Fibroblast of skin of back (primary cell): ENCODE measurements at regions not wholly inside any gene's neighbourhood (a gene's known extent, or its start where the extent isn't known, plus 50 kb on each side); places are given as distances from the start of the nearest gene placed in this dataset.

Experiments
- DNase-seq: peaks from one replicate; pipeline ENCODE4 v3.0.0-alpha.2; 2013

DNA sequence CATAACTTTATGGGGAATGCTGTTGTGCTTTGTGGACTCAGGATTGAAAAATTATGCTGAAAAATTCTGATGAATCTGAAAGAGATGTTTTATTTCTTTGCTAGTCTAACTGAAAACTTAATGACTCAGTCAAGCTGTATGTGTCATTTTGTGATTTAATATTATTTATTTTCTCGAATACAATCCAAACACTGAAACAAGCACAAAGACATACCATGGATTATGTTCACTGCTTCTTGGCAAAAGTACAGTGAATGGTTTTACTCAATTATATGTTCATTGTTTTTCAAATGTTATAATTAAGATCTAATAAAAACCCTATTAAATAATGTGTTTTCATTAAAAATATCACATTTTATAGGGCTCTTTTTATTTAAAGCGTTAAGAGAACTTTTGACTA lies 330.6 kb upstream of the EPHA7 start:
- DNase-seq: peak; percentile 0

DNA sequence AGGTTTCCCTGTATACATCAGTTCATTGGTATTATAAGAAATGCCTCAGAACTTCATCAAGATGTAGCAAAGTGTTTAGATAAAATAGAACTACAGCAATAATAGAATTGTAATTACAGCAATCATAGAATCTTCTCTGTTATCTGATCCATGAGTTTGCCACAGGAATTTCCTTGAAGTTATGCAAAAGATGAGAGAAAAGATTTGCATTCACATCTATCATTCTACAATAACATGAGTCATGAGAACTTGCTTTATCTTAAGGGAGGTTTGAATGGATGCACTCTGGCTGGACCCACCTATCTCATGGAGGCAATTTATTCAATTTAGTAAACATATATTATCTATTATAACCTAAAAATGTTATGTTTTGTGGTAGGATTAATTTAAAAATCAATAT lies 329.8 kb upstream of the EPHA7 start:
- peak; percentile 7 for DNase-seq

DNA sequence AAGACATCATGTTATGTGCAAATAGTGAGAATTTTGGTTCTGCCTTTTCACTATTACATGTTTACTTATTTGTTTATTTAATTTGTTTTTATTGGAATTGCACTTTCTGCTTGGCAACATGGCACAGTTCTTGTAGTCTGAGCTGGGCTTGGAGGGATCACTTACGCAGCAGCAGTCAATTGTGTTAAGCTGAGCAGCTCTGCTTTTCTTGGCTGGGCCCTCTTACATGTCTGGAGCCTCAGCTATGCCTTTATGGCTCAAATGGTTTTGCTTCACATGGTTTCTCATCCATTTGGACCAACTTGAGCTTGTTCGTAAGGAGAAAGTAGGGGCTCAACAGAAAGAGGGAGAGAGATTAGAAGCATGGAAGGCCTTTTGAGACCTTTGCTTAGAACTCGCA lies 327.5 kb upstream of the EPHA7 start:
- no peak for DNase-seq

DNA sequence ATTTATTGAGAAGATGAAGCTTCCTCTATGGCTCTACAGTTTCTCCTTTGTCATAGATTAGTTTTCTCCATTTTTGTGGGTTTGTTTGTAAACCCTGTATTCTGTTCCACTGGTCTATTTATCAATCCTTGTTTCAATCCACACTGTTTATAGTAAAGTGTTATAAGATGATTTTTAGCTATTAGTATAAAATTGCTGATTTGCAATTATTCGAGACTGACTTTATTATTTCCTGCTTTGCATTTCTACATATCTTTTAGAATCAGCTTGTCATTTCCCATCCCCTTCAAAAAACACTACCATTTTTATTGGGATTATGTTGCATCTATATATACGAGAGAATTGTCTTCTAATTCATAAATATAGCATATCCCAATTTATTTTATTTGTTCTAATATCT lies 325.9 kb upstream of the EPHA7 start:
- DNase-seq: no peak

DNA sequence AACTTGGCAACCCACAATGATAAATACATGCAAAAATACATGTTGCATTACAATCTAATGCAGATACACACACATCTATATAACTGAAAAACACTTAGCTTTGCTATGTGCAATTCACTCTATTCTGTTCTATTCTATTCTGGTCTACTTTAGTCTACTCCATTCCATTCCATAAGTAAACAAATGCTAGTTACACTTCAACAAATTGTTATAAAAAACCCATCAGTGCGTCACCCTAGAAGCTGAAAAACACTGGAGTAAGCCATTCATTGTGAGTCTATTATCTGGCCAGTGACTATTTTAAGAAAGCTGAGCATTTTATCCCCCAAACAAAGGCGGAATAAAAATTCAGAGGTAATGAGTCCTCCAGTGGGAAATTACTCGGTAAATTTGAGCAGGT lies 315.7 kb upstream of the EPHA7 start:
- no peak for DNase-seq

DNA sequence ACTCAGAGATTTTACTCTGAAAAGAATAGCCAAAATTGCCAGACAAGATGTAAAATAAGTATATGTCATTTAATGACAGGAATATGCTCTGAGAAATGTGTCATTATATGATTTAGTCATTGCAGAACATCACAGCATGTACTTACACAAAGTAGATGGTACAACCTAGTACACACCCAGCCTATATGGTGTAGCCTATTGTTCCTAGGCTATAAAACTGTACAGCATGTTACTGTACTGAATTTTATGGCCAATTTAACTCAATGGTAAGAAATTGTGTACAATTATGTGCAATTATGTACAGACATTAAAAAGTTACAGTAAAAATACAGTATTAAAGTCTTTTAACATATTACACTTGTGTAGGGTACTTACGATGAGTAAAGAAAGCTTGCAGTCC lies 311.9 kb upstream of the EPHA7 start:
- DNase-seq: no peak

DNA sequence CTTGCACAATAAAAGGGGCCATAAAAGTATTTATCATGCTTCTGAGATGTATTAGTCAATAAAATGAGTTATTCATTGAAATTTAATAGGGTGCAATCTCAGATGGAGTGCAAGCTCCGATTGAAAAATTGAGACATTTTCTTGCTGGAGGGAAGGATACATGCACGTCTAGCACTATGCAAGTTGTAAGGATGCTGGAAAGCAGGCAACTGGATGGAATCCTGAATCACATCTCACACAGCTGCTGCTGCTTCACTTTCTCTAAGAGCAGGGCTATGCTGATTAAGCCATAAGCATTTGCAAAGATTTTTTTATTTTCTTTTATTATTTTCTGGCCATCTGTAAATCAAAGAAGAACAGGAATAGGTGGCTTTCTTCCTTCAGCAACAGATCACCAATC lies 308.8 kb upstream of the EPHA7 start:
- no peak for DNase-seq

DNA sequence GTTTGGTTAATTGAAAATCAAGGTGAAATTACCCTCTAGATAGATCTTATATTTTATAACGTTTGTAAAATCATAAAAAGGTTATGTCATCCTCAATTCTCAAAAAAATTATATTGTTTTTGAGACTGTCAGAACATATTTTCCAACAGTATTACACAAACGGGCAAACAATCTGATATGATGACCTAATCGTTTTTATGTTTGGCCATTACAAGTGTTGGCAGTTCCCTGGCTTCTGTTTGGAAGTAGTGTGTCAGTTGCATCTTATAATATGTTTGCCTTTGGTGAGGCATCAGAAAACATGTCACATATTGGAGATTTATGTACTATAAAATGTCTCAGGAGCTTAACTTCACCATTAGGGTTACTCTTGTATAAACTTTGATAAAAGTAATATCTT lies 308.1 kb upstream of the EPHA7 start:
- DNase-seq: no peak

DNA sequence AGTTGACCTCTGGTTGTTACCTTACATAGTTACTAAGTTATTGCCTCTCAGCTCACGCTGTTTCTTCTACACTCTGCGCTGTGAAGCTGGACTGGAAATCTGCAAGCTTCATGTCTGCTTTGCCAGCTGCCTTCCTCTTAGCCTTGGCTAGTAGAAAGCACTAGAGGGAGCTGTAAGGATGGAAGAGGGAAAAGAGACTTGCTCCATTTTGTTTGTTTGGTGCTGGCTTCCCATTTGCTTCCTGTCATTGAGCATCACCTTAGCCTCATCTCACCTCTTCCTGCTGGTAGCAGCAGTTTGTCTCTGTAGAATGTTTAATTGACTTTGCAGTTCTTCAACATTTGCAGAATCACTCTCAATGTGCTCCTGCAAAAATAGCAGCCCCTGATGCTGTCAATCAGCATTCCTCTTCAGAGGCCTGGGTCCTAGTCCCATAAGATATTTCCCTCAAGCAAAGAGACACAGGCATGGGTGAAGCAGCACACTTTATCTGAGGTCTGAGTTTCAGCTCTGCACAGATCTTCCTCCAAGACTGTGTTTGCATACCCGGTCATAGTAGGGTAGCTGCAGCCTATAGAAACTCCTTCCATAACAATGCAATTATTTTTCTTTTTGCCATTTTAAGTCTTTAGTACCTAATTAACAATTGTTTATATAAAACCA lies 302.2 kb upstream of the EPHA7 start:
- peak; percentile 31 for DNase-seq

DNA sequence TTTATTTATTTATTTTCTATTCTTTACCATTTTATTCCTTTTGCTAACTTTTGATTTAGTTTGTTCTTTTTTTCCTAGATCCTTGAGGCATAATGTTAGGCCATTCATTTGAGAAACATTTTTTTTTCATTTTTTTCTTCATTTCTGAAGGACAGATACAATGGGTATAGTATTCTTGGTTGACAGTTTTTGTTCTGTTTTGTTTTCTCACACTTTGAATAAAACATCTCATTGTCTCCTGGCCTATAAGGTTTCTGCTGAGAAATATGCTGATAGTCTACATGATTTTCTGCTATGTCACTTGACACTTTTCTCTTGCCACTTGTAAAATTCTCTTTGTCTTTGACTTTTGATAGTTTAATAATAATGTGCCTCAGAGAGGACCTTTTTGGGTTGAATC lies 294.6 kb upstream of the EPHA7 start:
- DNase-seq: no peak

DNA sequence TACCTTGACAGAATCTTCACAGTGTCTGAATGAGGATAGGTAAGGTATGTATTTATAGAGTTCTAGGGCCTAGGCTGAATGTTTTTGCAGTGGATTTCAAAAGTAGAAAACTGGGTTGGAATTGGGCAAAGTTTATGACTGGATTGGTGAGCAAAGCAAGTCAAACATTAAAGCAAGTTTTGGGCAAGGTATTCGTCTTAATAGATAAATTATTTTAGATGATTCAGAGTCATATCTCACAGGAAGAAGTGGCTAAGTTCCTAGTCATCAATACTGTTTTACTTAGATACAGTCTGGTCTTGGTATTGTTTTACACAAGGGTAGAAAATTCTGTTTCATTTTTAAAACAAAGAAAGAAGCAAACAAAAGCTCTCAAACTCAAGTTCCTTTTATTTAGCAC lies 284.1 kb upstream of the EPHA7 start:
- DNase-seq: no peak

DNA sequence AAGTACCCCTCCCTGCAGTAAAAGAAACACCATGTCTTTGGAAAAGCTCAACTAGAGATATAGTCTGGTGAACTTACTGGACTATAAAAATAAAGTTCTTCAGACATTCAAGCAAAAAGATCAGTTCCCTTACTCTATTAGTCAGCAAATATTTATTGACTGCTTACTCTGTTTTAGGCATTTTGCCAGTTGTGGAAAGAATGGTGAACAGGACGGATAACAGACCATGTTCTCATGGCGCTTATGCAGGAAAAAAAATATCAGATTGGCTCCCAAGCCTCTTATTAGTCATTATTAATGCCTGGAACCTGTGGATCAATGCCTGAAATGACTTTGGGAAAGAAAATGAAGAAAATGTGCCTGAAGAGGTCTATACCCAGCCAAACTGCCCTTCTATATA lies 282.2 kb upstream of the EPHA7 start:
- DNase-seq: no peak

DNA sequence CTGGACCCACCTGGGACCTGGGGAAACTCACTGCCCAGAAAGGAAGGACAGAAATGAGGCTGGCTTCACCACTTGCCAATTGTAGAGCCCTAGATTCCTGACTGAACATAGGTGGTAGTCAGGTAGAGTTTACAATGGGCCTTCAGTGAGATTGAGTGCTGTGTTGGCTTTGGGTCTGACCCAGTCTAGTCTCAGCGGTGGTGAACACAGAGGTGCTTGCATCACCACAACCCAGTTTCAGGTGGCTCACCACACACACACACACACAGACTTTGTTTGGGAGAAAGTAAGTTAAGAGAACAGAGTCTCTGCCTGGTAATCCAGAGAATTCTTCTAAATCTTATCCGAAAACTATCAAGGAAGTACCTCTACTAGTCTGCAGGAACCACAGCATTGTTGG lies 266.1 kb upstream of the EPHA7 start:
- no peak for DNase-seq

DNA sequence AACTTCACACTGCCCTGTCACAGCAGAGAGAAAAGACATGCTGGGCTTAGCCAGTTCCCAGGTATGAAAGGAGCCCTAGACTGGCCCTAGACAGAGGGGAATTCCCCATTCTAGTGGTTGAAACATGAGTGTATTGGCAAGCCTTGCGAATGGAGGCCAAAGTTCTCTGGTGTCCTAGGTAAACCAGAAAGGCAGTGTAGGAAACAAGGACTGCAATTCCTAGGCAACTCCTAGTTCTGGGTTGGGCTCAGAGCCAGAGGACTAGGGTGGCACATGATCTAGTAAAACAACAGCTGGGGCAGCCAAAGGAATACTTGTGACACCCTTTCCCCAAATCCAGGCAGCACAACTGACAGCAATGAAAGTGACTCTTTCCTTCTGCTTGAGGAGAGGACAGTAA lies 265.0 kb upstream of the EPHA7 start:
- no peak for DNase-seq

DNA sequence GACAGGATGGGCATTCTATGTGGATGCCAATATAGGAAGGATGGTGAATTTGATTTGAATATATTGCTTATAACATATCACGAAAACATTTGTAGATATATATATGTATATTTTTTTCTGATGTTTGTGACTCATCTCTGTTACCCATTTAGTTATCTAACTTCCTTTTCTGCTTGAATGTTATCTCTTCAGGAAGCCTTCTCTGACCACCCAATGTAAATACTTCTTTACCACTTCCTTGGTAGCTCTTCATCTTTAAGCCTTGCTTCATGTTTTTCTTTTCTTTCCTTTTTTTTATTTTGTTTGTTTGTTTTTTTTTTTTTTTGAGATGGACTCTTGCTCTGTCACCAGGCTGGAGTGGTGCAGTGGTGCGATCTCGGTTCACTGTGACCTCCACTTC lies 260.5 kb upstream of the EPHA7 start:
- DNase-seq: no peak

DNA sequence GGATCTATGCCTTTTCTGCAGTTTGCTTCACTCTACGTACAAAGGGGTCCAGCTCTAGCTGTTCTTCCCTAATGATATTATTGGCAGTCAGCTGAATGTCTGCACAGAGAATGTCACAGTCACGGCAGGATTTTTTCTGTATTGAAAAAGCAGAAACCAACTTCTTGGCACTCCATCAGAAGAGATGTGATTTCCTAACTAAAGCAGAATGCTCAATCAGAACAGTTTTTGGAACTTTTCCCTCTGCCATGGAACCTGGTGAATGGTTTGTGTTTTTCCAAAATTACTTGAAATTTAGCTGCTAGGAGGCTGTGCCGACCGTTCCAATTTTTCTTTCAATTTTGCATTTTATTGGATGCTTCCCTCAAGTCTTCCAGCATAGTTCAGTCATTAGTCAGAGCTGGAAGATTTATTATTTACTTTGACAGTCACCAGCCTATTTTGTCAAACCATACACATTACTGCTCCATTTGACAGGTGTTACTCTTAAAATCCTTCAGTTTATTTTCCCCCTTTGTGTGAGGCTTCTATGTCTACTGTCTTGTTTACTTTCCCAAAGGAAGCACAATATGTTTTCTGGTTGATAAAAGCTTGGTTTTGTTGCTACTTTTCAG lies 259.6 kb upstream of the EPHA7 start:
- peak; percentile 17 for DNase-seq

DNA sequence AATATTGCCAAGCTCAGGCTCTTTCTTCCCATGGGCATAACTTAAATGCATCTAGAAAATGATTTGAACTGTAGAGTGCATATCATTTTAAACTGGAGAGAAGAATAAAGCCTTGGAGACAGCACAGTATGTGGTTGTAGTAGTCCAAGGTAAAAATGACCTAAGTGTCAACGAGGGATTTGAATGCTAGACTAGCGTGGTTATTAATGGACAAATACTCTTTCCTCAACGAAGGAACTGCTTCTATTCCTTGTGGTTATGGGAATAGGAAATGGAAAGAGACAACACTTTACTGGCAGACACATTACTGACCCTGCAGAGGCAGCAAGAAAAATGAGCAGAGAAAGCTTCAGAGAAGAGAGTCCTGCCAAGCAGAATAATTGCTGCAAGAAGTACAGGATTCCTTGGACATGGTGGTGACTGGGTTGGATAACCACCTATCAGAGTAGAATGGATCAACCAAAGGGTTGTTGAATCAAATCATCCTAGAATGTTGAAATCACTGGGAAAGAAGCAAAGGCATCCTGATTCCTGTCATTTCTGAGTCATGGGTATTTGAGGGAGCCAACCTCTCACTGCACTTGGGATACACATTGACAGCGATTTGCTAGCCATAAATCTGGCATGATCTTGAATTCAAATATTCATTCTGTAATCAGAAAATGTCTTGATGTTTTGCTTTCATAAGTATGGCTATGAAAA lies 258.1 kb upstream of the EPHA7 start:
- DNase-seq: peak; percentile 17

DNA sequence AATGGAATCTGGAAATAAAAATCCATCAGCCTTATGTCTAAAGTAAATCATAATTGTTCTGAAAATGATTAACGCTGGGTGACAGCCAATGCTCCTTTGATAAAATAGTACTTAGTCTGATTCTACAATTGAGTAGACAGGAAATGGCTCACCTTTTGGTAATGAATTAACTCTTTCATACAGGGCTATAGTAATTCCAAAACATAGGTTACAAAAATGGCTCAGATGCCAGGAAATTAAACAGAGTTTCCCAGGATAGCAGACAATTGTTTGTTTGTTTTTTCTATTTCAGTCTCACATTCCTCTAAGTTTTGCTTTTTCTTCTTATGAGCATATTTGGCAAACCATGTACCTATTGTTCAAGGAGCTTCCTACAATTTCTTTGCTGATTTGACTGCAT lies 257.2 kb upstream of the EPHA7 start:
- DNase-seq: no peak

DNA sequence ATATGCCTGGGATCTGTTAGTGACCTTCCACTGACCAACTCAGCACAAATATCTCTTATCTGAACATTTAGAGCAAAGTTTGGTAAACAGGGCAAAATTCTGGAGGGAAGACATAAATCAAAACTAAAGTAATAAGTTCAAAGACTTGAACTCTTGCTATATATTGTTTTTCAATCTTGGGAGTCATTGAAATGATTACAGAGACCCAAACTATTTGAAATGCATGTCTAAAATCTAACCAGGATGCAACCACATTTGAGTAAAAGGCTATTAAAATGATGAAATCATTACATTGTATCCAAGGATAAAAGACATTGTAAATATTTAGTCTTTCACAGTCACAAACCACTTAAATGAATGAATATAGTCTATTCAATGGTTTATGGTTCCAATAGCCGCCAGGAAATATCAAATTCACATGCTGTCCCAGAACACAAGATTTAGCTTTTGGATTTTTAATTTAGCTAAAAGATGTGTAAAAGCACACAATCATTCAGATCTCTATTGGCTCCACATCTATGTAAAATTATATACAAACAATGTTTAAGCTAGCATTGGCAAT lies 256.6 kb upstream of the EPHA7 start:
- DNase-seq: no peak

DNA sequence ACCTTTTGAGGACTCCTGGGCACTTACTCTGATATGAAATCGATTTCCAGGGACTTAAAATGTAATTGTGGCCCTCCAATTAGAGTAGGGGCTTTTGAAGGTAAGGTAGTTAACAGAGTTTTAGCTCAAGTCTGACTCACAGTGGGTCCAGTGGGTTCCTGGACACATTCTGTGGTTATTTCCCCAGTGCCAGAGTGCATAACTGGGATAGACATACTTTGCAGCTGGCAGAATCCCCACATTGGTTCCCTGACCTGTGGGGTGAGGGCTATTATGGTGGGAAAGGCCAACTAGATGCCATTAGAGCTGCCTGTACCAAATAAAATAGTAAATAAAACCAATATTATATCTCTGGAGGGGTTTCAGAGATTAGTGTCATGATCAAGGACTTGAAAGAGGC lies 243.8 kb upstream of the EPHA7 start:
- DNase-seq: no peak

DNA sequence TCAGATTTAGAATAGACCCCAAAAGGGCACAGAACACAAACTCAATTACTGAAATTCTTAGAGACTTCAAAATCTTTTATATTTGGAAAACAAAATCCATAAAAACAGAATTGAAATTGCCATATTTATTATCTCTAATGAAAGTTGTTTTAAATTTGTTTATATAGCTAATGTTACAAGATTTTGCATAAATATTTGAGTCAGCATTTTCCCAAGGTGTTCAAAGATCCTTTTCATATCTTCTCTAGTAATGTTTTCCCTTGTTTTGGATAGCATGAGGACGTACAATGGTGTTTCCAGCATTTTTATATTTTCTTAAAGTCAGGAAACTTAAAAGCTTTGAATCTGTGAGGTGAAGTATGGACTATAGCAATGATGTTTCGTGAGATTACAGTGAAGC lies 235.2 kb upstream of the EPHA7 start:
- no peak for DNase-seq

DNA sequence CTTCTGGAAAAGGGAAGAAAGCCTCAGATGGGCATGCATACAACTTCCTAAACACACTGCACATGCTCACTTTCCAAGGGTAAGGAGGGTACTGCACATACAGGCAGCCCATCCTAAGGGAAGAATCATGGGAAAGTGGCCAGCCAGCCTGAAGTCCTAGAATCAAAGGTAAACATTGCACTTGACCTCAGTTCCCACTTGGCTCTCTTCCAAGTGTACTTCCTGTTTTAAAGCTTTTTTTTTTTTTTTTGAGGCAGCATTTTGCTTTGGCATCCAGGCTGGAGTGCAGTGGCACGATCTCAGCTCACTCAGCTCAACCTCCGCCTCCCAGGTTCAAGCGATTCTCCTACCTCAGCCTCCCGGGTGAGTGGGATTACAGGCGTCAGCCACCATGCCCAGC lies 225.3 kb upstream of the EPHA7 start:
- DNase-seq: no peak

DNA sequence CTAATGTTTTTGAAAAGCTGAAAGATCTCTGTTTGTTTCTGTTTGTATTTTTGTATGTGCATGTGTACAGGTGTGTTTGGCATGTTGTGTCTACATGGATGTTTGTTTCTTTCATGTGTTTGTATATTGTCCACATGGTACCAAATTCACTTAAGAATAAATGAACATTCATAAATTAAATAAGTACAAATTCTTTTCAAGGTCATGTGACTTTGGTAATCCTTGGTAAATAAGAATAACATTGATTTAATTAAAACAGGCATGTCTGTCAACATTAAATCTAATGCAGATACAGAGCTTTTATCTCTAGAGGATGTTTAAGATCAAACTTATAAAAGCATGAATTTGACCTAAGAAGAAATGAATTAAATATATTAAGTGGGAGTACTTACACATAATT lies 219.8 kb upstream of the EPHA7 start:
- no peak for DNase-seq
